ENCODE measurements at regions not wholly inside any gene's neighbourhood (a gene's known extent, or its start where the extent isn't known, plus 50 kb on each side); places are given as distances from the start of the nearest gene placed in this dataset.

- DNase-seq (ENCODE audit: low read depth), result no peak
These were observed 72.3 kb upstream of the BOC start for GRCh38 chr3:113138839-113139743.

DNA sequence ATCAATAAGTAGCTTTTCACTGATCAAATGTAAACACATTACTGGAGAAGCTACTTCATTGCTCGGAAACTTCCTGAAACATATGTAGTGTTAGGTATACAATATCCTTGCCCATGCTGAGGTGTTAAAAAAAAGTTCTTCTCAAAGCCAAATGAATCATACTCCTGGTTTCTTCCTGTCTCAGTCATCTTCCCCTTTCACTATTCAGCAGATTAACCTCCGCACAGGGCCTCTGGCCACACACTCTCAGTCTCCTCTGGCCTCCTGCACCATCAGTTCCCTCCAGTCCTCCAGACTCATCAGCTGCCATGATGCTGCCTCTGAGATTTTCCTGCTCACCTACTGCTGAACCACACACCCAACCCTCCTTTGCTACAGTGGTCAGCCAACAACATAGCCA lies 70.5 kb upstream of the BOC start:
- DNase-seq (ENCODE audit: low read depth), result no peak

DNA sequence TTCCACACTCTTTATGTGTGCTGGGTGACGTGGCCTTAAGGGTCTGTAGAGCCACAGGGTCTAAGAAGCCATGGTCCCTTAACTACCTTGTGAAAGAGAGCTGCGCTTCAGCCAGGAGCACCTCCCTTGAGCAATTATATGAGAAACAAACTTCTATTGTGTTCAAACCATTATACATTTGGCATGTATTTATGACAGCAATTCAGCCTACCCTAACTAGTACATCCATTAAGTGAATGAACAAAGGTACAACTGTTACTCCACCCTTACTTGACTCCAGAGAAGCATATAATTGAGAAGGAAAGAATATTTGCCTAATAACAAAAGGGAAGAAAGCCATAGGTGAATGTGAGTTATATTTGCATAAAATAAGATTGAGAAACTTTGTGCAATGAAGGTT lies 69.8 kb upstream of the BOC start:
- no peak for DNase-seq (ENCODE audit: low read depth)

GRCh38 chr3:113142476-113142875 lies 68.9 kb upstream of the BOC start:
- DNase-seq (ENCODE audit: low read depth), result no peak

- DNase-seq (ENCODE audit: low read depth), result no peak
These were observed 68.0 kb upstream of the BOC start for GRCh38 chr3:113143353-113143752.

DNA sequence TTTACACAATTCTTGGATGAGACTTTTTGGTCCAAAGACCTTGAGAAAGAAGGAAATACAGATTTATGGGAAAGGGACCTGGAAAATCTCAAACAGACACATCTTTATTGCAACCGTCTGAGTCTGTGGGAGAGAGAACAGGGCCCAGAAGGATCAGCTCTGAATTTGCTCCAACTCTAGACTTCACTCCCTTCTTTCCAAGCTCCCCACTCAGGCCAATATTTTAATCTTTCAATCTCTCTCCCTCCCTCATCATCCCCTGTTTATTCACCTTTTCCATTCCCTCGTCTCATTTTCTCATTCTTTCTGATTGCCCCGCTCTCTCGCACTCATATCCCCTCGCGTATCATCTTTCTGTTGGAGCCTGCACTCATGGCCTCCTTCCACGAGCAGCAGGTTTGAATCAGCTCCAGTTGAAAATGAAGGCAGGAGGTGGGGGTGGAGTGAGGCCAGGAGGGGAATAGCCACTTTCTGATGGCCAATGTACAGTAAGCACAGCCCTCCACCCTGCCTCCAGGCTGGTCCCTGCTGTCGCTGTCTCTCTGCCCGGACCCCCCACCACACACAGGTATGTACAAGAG lies 63.6 kb upstream of the BOC start:
- DNase-seq (ENCODE audit: low read depth), result no peak

DNA sequence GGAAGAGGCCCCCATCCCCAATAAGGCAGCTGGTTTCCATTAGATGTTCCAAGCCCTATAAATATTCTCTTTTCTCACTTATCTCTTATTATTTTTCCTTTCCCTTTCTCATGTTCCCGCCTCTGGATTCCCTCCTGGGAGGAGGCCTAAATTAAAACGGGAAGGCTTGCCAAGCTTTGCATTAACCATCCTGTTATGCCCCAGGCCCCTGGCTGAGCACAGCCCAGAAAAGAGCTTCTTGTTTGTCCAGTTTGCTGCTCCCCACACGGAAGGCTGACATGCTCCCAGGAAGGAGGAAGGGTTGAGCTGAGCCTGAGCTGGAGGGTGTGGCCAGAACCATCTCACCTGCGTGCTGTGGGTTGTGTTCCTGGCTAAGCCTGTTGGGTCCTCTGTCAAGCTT lies 63.1 kb upstream of the BOC start:
- DNase-seq (ENCODE audit: low read depth), result no peak

- DNase-seq (ENCODE audit: low read depth), result no peak
These were observed 61.1 kb upstream of the BOC start for GRCh38 chr3:113150250-113150649.

DNA sequence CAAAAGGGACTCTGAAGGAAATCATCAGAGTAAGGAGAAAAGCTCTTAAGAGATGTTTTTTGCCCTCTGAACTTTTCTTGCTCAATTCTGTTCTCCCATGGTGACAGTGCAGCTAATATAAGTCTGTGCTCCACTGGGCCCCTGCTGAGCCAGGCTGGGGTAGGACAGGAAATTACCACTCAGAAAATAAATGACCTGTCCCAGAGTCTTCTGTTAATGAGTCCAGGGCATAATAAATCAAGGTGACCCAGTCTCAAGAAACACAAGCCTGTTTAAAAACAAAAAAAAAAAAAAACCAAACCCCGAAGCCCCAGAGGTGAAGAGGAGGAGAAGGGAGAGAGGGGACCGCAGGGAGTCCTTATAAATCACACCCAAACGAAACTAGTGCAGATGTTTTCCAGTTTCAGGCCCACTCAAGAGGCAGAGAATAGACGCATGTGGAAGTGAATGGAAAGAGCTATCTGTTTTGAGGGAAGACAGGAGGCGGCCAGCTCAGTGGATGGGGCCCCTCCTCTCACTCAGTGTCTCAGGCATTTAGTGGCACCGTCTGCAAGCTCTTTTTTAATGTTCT lies 59.8 kb upstream of the BOC start:
- peak; percentile 58 for DNase-seq (ENCODE audit: low read depth)

DNA sequence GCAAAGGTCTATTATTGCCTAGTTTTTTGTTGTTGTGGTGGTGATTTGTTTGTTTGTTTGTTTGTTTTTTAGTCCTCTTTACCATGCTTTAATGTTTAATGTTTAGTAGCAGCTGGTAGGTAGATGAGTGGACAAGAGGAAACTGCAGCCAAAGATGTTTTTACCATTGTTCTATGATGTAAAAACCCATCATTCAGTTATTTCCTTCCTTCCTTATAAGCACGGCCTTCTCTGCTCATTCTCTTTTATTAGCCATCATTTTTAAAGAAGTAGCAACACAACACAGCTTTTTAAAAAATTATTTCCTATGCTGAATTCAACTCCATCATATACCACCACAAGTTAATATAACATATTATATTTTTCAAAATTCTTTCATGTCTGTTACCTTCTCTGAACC lies 58.5 kb upstream of the BOC start:
- DNase-seq (ENCODE audit: low read depth), result no peak

DNA sequence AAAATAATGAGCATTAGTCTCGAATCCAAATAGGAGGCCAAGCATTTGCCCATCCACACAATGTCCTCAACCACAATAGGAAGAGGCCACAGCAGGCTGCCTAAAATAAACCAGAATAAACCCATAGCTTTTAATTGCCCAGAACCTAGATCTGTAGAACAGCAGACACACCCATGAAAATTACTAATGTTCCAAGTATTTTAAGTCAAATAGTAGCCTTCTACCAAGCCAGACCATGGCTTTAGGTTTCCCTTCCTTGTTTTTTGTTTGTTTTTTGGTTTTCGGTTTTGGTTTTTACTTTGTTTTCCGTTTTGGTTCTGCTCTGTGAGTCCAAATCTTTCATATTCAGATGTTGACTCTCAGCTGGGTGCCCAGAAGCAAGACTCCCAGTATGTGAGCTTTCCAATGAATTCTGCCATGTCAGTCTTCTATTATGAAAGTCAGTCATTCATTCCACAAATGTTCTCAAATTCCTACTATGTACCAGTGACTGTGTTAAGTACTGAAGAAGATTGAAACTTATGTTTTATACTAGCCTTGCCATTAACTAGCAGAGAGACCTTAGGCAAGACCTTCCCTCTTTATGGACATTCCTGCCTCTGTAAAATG lies 57.8 kb upstream of the BOC start:
- DNase-seq (ENCODE audit: low read depth), result no peak

GRCh38 chr3:113156816-113157333 lies 54.5 kb upstream of the BOC start:
- DNase-seq (ENCODE audit: low read depth), result no peak

DNA sequence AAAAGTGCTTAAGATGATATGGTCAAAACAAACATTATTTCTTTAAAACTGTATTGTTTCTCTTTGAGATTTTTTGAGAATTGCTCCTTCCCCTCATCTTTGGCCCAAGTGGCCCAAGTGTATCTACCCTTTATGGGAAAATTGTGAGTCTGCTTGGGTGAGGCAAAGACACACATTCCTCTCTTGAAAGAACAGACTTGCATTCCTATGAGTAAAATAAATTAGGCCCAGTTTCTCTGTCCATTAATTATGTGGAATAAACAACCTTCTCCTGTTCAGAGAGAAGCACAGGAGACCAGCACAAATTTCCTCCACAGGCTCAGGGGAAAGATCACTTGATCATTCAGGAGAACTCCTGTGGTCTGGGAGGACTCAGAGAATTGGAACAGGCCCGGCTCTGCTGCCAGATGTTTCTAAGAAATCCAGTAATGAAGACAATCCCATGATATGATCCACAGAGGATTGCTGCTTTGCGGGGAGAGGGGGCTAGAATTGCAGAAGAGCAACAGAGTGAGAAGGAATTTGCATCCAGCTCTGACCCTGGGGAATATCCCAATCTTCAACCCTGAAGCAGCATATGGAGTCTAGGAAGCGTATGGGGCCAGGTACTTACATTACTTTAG lies 53.8 kb upstream of the BOC start:
- DNase-seq (ENCODE audit: low read depth), result peak; percentile 35

GRCh38 chr3:113158171-113158570 lies 53.2 kb upstream of the BOC start:
- no peak for DNase-seq (ENCODE audit: low read depth)
